NCI-H1930 (cell line): ENCODE measurements at regions not wholly inside any gene's neighbourhood (a gene's known extent, or its start where the extent isn't known, plus 50 kb on each side); places are given as distances from the start of the nearest gene placed in this dataset.

Experiments
- DNase-seq, 2 experiments: peaks; one replicate each; lab custom pipeline; 2025; lab: John Stamatoyannopoulos, UW

DNA sequence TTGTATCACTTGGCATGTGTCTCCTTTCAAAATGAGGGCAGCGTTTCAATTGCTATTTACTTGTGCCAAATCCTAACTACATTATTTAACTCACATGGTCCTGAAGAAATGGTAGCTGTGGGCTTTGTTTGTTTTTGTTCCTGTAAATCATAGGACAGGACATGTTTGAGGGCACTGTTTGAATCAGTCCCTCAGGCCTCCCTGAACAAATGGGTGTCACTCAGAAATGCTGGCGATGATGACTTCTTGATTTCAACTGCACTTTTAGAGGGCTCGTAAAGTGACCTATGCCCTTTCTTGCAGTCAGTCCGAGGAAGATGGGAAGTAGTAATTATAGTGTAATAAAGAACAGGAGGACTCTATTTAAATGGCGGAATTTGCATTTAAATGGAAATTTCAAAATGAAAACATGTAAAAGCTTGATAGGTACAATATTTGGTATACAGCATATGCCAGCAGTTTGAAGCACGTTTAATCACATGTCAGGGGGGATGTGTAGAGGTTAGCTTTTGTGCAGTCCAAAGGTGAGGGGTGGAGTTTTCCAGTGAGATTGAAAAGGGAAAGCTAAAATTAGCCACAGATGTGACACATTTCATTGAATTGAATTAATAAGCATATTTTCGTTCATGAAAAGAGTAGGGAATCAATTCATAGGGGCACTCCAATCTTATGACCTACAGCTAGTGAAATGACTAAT, 1958.7 kb upstream of the IGFBP7 start:
- no peak for DNase-seq

DNA sequence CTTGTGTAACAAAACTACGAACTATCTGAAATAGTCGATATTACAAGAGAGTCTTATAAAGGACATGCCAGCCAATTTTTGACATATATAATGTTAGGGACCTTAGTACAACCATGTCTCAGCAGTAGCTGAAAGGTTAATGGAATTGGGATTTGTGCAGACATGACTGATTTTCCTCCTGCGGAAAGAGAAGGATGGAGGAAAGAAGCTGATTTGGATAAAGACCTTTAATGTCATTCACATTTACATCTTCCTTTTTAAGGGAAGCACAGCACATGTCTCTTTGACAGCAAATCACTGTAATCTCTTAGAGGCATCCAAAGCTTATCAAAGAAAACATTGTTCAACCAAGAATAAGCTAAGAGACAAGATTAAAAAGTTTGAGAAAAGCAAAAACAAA, 1976.2 kb upstream of the IGFBP7 start:
- no peak for DNase-seq

GRCh38 chr4:59091146-59092142, 1981.3 kb upstream of the IGFBP7 start:
- no peak for DNase-seq

DNA sequence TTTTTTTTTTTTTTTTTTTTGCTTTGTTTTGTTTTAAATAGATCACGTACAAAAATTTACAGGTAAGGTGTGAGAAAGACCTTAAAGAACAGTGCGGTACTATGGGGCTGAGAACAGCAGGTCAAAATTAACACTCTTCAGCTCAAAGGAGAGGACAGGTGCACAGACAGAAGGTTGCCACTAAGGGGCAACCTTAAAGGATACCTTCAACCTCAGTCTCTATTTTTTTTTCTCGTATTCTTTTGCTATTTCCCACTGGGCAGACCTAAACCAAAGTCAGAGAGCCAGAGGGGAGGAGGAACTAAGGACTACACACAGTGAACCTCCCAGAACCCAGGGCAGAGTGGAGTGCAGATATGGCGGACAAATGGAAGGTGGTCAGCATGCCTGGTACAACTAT, 1984.3 kb upstream of the IGFBP7 start:
- DNase-seq = no peak

- DNase-seq = no peak
Measured at GRCh38 chr4:59102311-59102710, 1992.1 kb upstream of the IGFBP7 start.

DNA sequence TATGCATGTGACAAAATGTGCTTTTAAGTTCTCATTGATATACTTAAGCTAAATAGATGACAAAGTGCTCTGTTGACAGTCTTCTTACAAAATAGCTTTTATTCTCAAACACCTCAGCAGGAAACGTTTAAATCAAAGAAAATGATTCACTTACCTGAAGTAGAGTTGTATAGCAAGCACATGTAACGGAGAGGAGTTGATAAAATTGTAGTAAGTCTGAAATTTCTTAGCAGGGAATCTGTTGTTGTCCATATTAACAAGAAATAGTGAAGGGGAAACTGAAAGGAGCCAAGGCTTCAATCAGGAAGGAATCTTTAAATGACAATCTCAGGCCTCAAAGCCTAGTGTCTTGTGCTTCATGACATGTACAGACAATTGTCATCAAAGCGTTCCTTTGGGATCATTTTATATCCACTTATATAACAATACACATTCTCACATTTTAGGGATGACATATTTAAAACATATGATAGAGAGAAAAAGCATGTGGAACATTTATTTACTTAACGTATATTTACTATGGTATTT, 2010.2 kb upstream of the IGFBP7 start:
- DNase-seq = no peak

DNA sequence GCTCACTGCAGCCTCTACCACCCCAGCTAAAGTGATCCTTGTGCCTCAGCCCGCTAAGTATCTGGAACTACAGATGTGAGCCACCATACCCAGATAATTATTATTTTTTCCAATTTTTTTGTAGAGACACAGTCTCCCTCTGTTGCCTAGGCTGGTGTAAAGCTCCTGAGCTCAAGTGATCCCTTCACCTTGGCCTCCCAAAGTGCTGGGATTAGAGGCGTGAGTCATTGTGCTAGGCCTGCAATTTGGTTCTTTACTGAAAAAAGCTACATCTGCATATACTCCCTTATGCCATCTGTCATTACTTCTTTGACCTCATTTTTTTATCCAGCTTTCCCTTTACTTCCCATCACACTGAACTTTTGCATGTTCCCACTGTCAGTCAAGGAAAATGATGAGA, 2012.4 kb upstream of the IGFBP7 start:
- no peak for DNase-seq

- DNase-seq = no peak
Measured at GRCh38 chr4:59126159-59126558, 2016.0 kb upstream of the IGFBP7 start.

- no peak for DNase-seq
Measured at GRCh38 chr4:59127006-59127405, 2016.8 kb upstream of the IGFBP7 start.

DNA sequence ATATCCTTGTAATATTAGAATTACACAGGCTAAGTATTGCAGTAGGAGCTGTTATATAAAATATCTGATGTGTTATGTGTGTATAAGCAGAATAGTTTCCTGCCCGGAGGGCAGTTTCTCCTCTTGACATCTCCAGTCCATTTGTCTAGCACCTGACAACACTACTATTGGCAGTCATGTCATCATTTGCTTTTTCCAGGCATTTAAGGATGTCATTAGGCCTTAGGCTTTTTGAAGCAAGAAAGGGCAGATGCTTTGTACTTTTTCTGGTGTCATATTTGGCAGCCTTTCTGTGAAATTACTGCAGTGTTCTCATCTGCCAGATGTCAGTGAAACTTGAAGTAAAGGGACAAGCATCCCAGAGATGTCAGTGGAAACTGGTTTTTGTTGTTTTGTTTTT, 2017.6 kb upstream of the IGFBP7 start:
- DNase-seq = no peak

GRCh38 chr4:59135248-59135985, 2025.2 kb upstream of the IGFBP7 start:
- no peak for DNase-seq

- DNase-seq = no peak
Measured at GRCh38 chr4:59161249-59161648, 2038.9 kb upstream of the ADGRL3 start.

GRCh38 chr4:59175617-59176016, 2024.5 kb upstream of the ADGRL3 start:
- no peak for DNase-seq

GRCh38 chr4:59179372-59179771, 2020.8 kb upstream of the ADGRL3 start:
- DNase-seq = no peak

GRCh38 chr4:59180161-59180560, 2020.0 kb upstream of the ADGRL3 start:
- DNase-seq = no peak

DNA sequence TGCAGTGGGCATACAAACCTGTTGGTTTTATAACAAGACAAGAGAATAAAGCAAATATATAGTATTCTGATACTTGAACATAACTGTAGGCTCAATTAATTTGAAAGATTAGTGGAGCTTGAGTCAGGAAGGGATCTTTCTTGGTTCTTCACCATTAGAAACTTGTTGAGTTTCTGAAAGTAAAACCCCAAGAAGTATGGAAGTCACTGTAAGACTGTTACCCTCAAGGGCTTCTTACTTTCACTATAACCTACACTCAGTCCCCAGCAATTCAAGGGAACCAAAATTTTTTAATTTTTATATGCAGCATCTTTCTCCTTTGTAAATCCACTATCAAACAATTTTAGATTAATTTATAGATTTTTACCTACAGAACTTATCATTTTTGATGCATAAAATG, 2019.2 kb upstream of the ADGRL3 start:
- DNase-seq = no peak

DNA sequence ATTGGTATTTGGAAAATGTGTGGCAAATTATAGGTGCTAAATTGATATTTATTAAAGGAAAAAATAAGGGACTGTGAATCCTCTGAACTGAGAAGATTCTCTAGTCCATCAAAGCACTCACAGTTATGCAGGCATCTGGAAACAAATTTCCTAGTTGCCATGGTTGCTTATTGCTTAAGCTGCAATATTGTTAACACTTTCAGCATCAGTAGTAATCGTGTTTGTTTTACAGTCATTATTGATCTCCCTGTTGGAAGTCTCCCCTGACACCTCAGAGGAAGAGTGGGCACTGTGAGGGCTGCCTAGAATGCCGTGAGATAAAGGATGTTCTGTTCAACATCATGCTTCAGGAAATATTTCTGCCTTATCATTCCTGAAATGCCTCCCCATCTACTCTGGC, 2004.3 kb upstream of the ADGRL3 start:
- DNase-seq = no peak

DNA sequence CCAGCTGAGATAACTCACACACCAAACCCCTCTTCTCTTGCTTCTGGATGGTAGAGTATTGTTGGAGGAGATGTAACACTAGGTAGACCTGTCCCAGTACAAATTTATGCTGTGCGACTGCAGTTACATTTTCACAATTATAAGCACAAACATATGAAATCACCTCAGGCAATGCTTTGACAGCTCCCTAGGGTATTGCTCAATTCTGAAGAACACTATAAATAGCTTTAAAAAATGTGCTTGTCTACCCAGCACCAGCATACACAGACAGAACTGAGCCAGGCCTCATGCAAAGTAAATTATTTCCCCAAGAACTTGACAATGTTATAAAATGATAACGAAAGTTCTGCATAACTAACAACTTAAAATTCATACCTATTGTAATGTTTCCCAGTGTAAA, 1999.1 kb upstream of the ADGRL3 start:
- DNase-seq = no peak

DNA sequence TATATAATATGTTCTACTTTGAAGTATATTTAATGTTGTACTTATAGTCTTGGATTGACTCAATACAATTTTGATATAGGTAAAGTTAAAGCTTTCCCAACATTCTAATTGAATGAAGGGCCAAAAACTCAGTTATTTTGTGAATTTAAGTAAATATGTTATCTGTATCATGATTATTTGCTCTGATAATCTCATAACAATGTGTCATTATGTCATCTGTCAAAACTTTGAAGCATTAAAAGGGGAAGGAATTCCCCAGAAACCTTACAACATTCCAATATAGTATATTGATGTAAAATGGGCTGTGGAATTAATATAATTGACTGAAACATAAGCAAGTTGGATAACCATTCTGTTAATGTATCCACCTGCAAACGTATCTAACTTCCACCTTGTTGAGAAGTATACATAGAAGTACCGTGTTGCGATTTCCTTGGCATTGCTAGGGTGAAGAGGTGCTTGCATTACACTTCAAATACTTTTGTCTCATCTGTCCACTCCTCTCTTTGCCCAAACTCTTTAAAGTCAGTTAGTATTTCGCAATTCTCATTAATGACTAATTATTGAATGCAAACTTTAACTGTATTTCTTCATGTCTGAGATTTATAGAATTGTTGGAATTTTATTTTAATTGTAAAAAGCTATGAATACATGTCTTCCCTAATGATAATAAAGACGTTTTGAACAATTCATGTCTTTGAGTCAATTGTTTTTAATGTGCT, 1982.1 kb upstream of the ADGRL3 start:
- DNase-seq = no peak

- DNase-seq = no peak
Measured at GRCh38 chr4:59222221-59222620, 1977.9 kb upstream of the ADGRL3 start.

GRCh38 chr4:59223292-59223941, 1976.7 kb upstream of the ADGRL3 start:
- no peak for DNase-seq
